HG03196 (cell line): ENCODE measurements at regions not wholly inside any gene's neighbourhood (a gene's known extent, or its start where the extent isn't known, plus 50 kb on each side); places are given as distances from the start of the nearest gene placed in this dataset.

Source experiments
- ATAC-seq: cut with Tn5 transposase; IDR thresholded peaks from one replicate; pipeline ENCODE4 v1.9.1; 2021; ENCODE audit not compliant: unreplicated experiment

GRCh38 chr10:36638462-36639155, 486.8 kb upstream of the ANKRD30A start:
- ATAC-seq = no peak

DNA sequence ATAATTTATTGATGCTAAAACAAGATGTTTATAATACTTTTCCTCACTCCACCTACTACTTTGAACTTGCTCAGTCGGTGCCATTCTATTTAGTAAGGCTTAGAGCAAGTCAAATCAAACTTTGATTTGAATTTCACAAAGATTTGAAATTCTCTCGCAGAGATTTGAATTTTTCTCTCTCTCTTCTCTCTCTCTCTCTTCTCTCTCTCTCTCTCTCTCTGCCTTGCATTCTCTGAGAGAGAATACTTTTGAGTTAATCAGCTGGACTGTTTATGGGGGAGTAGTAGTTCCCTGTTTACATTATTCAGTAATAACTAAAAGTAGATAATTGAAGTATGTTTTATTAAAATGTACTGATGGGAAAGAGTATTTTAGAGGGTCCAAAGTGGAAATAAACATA, 488.5 kb upstream of the ANKRD30A start:
- ATAC-seq = no peak

DNA sequence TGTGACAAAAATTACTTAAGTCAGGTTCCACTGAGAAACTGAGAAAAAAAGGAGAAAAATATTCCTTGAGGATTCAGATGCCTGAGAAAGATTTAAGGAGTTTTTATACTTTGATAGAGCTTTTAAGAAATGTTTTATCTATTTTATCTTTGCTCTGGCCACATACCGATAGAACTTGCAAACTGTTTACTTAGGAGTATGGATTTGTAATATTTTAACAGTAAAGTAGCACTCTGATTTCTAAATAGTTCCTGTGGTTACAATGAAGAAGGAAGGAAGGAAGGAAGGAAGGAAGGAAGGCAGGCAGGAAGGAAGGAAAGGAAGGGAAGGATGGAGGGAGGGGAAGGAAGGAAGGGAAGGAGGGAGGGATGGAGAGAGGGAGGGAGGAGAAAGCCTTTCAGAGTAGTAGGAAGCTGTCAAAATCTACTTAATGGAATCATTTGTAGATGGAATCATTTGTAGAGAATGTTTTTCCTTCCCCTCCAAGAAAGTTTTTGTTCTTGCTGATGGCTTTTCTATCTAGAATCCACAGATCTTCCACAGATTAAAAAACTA, 489.0 kb upstream of the ANKRD30A start:
- ATAC-seq = no peak

DNA sequence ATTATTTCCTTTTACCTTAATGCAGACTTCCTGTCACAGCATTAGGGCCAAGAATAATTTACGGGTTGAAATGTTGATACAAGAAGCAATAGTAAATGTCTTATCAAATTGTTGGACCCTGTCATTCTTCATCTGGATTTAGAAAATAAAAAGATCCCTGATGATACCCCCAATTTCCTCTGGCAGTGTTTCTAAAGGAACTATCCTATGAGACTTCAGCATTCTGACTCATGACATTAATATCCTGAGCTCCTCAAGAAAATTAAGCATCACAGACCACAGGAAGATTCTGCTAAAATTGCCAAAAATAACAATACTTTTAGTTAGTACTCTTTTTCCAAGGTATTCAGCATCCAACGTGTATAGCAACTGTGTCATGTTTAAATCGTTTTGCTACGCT, 490.5 kb upstream of the ANKRD30A start:
- no peak for ATAC-seq

DNA sequence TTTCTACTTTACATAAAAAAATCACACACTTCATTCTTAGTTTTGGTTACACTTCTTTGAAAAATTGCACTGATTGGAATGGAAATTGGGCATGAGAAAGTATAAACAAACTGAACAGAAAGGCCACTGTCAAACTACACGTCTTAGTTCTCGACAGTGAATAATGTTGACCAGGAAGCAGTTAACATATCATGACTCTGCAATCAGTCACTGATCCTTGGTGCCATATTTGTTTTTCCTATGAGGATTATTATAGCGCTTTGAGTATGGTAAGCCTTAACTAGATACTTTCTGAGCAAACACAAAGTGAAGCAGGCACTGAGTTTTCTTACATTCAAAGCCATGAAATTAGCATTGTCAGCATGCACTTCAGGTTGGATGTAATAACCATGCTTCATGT, 495.1 kb upstream of the ANKRD30A start:
- ATAC-seq = no peak

- ATAC-seq = no peak
Observed at GRCh38 chr10:36629476-36629875, 495.9 kb upstream of the ANKRD30A start.

GRCh38 chr10:36624551-36625100, 500.8 kb upstream of the ANKRD30A start:
- no peak for ATAC-seq

DNA sequence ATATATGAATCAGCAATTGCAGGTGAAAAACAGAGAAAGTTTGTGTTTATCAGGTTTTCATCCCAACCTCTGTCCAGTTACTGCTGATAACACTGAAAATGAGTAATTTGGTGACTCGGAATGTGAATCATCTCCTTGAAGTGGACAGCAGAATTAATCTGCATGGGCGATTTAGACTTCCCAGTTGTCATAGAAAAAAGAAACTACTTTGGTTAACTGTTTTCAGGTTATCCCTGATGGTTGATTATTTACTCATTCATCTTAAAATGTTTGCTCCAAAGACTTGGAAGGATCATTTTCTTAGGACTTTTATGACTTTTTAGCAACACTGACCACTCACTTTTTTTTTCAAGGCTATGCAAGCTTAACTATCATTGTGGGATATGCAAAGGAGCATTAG, 504.1 kb upstream of the ANKRD30A start:
- ATAC-seq = no peak

DNA sequence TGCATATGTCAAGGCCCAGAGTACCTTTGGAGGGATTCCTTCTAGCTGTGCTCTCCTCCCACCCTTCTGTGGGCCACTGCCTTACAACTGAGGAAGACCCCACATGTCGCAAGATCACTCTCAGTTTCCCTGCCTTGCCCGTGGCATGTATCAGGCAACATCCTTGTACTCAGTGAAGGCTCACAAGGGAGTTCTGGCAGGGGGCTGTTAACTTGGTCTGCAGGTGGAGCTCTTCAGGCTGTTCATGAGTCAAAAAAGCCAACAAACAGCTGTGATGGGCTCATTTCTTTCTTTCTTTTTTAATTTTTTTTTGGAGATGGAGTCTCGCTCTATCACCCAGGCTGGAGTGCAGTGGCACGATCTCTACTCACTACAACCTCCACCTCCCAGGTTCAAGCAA, 513.0 kb upstream of the ANKRD30A start:
- no peak for ATAC-seq

- ATAC-seq = no peak
Observed at GRCh38 chr10:36608866-36609265, 516.5 kb upstream of the ANKRD30A start.

DNA sequence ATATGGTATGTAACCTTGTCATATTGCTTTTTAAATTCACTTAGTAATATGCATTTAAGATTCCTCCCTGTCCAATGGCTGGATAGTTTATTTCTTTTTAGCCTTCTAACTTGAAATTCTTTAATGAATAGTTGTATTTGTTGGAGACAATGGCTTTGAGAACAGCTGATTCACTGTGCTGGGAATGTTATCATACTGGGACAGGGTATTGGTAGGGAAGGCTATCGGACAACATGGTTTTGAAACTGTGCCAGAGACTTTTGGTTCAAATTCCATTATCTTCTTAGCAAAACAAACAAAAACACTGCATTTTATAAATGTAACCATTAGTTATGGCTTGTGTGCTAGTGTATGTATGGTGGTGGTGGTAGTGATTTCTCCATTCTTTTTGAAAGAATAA, 517.1 kb upstream of the ANKRD30A start:
- ATAC-seq = no peak

- ATAC-seq = no peak
Observed at GRCh38 chr10:36606234-36606839, 519.1 kb upstream of the ANKRD30A start.

DNA sequence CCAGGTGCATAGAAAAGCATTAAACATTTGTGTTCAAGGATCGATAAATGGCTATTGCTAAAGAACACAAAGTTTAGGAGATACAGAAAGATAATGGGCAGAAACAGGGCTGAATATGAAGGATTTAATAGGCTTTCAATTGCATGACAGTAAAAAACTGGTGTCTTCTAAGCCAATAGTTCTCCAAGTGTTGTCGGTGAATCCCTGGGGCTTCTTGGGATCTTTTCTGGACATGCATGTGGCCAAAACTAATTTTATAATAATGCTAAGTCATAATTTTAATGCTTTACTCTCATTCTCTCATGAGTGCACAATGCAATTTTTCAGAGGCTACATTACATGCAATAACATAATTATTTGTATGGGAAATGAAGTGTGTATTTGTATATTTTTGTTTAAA, 521.1 kb upstream of the ANKRD30A start:
- ATAC-seq = no peak

- ATAC-seq = no peak
Observed at GRCh38 chr10:36603688-36604087, 521.7 kb upstream of the ANKRD30A start.

DNA sequence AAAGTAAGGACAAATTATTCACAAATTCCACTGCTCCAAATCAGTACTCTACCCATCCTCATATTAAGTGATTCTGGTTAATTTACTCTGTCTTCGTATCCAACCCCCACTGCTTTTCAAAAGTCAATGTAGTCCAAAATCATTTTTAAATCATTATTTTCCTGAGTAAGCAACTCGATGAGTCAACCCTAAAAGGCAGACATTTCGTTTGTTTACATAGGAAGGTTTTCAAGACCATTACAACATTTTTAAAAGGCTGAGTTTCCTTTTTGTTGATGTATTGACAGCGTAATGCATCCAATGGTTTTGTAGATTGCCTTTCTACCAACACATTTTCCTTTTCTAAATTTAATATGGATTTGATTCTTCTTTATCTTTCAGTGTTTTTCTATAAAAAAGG, 523.0 kb upstream of the ANKRD30A start:
- ATAC-seq = no peak

- no peak for ATAC-seq
Observed at GRCh38 chr10:36597756-36598320, 527.6 kb upstream of the ANKRD30A start.

- no peak for ATAC-seq
Observed at GRCh38 chr10:36592964-36593363, 532.4 kb upstream of the ANKRD30A start.

DNA sequence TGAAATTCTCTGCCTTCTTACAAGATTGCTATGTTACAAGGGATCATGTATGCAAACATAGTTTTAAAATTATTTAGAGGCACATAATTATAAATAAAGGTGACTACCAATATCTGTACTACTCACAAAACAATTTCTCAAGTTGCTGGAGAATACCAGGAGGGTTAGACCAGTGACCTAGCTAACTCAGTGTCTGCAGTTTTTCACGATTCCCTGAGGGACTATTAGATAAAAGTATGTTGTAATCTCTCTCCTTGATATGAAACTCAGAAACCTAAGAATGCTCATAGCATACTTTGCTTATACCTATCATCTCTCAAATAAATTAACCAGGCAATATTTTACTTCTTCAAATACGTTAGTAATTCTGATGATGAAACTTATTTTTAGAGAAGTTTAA, 534.0 kb upstream of the ANKRD30A start:
- no peak for ATAC-seq

GRCh38 chr10:36583690-36584089, 541.7 kb upstream of the ANKRD30A start:
- no peak for ATAC-seq

DNA sequence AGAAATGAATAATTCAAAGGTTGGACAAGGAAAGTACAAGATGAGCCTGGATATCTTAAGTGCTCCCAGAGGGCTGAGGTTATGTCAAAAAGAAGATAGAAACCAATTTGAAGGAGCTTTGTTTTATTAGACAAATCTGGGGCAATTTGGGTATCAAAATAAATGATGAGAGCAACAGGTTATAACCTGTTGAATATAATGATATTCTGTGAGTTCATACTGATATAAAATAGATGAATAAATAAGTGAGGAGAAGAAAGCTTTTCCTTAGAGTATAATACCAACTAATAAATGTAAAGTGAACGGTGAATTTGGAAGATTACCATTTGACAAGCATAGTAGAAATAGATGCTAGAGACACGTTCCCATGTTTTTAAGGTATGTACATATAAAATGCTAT, 544.2 kb upstream of the ANKRD30A start:
- no peak for ATAC-seq

- no peak for ATAC-seq
Observed at GRCh38 chr10:36578306-36578705, 547.1 kb upstream of the ANKRD30A start.

GRCh38 chr10:36577126-36577525, 548.3 kb upstream of the ANKRD30A start:
- ATAC-seq = no peak
